ENCODE measurements at regions not wholly inside any gene's neighbourhood (a gene's known extent, or its start where the extent isn't known, plus 50 kb on each side); places are given as distances from the start of the nearest gene placed in this dataset.
"Not testable (repeated sequence)": the region's sequence is repeated elsewhere in the genome, so short reads cannot be mapped to it uniquely, and the experiment has no call there.

DNA sequence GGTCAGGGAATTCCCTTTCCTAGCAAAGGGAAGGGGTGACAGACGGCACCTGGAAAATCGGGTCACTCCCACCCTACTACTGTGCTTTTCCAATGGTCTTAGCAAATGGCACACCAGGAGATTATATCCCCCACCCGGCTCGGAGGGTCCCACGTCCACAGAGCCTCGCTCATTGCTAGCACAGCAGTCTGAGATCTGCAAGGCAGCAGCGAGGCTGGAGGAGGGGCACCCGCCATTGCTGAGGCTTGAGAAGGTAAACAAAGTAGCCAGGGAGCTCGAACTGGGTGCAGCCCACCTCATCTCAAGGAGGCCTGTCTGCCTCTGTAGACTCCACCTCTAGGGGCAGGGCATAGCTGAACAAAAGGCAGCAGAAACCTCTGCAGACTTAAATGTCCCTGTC, 139.8 kb upstream of the NRG3 start:
- TF ChIP-seq CTCF, POLR2A (IDR thresholded peaks at IDR 0.05): not testable (repeated sequence)

Data from uterus (tissue), 2 donors.